Spleen (tissue), 7 donors: ENCODE measurements at regions not wholly inside any gene's neighbourhood (a gene's known extent, or its start where the extent isn't known, plus 50 kb on each side); places are given as distances from the start of the nearest gene placed in this dataset.

ENCODE experiments used
- POLR2AphosphoS5 ChIP-seq, 3 donors: sonication (generic); formaldehyde crosslinking; IDR thresholded peaks; one replicate each; pipeline ENCODE4 v1.5.1; 2017; ENCODE audit warnings: antibody characterized with exemption in 3 of 3
- TF ChIP-seq, protein P1 (sequence below), 11 experiments: fragments of 200-600 bp in 7 of 11; fragments of 450-650 bp in 4 of 11; sonication (generic) in 4 of 11; IDR thresholded peaks in 8 of 11; conservative IDR thresholded peaks in 3 of 11; 1 replicate in 7 of 11; 2 replicates in 4 of 11; pipeline versions ENCODE4 v1.4.0 to v1.8.0; 2016 to 2021; ENCODE audit warnings: antibody characterized with exemption in 11 of 11, inconsistent platforms in 4 of 11, mild to moderate bottlenecking in 1 of 11
- donor health status: DM: no; HTN: no; CAD: no; lungs with moderate emphysema.
- donor health status: DM: no; HTN: no; CAD: no.
- donor health status: DM: no; HTN: no; CAD: no.

- TF ChIP-seq, protein P1, sequence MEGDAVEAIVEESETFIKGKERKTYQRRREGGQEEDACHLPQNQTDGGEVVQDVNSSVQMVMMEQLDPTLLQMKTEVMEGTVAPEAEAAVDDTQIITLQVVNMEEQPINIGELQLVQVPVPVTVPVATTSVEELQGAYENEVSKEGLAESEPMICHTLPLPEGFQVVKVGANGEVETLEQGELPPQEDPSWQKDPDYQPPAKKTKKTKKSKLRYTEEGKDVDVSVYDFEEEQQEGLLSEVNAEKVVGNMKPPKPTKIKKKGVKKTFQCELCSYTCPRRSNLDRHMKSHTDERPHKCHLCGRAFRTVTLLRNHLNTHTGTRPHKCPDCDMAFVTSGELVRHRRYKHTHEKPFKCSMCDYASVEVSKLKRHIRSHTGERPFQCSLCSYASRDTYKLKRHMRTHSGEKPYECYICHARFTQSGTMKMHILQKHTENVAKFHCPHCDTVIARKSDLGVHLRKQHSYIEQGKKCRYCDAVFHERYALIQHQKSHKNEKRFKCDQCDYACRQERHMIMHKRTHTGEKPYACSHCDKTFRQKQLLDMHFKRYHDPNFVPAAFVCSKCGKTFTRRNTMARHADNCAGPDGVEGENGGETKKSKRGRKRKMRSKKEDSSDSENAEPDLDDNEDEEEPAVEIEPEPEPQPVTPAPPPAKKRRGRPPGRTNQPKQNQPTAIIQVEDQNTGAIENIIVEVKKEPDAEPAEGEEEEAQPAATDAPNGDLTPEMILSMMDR (IDR thresholded peaks at IDR 0.05 in 8 of 11, conservative IDR thresholded peaks at IDR 0.05 in 3 of 11) = no peak
- no peak for TF ChIP-seq POLR2AphosphoS5 (IDR thresholded peaks at IDR 0.05)
Observed at GRCh38 chr6:169999367-169999766, 247.9 kb downstream of the ERMARD start.
